Stomach smooth muscle (tissue), 2 donors: ENCODE measurements at regions not wholly inside any gene's neighbourhood (a gene's known extent, or its start where the extent isn't known, plus 50 kb on each side); places are given as distances from the start of the nearest gene placed in this dataset.

Experiments
- H3K27ac ChIP-seq: one replicate; pipeline ENCODE4 v1.7.0; 2013; ENCODE audit warnings: mild to moderate bottlenecking, low read length, inconsistent platforms
- H3K27me3 ChIP-seq, 2 donors: one replicate each; pipeline ENCODE4 v1.7.0; 2013; ENCODE audit warnings: low read length in 2 of 2; ENCODE audit not compliant: insufficient read depth in 2 of 2, control insufficient read depth in 1 of 2
- H3K36me3 ChIP-seq, 2 donors: one replicate each; pipeline ENCODE4 v1.7.0; 2013; ENCODE audit warnings: low read length in 2 of 2; ENCODE audit not compliant: control insufficient read depth in 2 of 2, insufficient read depth in 2 of 2
- H3K4me1 ChIP-seq: one replicate; pipeline ENCODE4 v1.7.0; 2013; ENCODE audit warnings: low read length; ENCODE audit not compliant: control insufficient read depth, insufficient read depth
- H3K4me3 ChIP-seq, 2 donors: one replicate each; pipeline ENCODE4 v1.7.0; 2013; ENCODE audit warnings: low read length in 2 of 2
- H3K9ac ChIP-seq, 2 donors: one replicate each; pipeline ENCODE4 v1.7.0; 2013; ENCODE audit warnings: low read length in 2 of 2, mild to moderate bottlenecking in 1 of 2
- H3K9me3 ChIP-seq, 2 donors: one replicate each; pipeline ENCODE4 v1.7.0; 2013; ENCODE audit warnings: low read length in 2 of 2; ENCODE audit not compliant: control insufficient read depth in 2 of 2
- donor health status: healthy.
- donor health status: Pancreatic carcinoma.

DNA sequence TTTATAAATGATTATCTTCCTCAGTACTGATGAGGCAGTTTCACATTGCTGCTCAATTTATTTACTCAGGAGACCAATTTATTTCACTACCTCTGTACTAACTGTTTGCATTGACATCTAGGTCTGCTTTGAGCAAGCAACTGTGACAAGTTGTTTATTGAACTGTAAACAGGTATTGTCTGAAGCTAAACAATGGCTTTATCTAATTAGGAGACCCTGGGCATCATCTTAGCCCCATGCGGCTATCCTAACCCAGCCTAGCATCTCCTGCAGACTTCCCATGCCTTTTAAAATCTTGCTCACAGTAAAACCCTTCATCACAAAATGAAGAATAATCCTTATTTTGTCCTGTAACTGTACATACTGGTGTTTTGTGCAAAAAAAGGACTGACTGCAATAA lies 348.2 kb downstream of the RWDD3 start:
- no peaks in the 10 kb centered on the region for H3K9me3 ChIP-seq
- H3K9ac ChIP-seq, result no peak overlapping the region
- no peak overlapping the region for H3K27ac ChIP-seq

GRCh38 chr1:95582746-95583145 lies 348.7 kb downstream of the RWDD3 start:
- no peak overlapping the region for H3K4me3 ChIP-seq
- H3K9me3 ChIP-seq, result no peaks in the 10 kb centered on the region
- H3K4me1 ChIP-seq, result no peaks in the 10 kb centered on the region
- no peak overlapping the region for H3K9ac ChIP-seq
- no peaks in the 10 kb centered on the region for H3K36me3 ChIP-seq
- no peaks in the 10 kb centered on the region for H3K27me3 ChIP-seq
- H3K27ac ChIP-seq, result no peak overlapping the region

More for the DNA sequence above, 348.2 kb downstream of the RWDD3 start:
- Histone ChIP-seq H3K4me1 (no peaks in the 10 kb centered on the region), H3K36me3 (no peaks in the 10 kb centered on the region), H3K4me3 (no peak overlapping the region), H3K27me3 (no peaks in the 10 kb centered on the region)

GRCh38 chr1:95583661-95584210 lies 349.7 kb downstream of the RWDD3 start:
- Histone ChIP-seq H3K27me3 (no peaks in the 10 kb centered on the region), H3K9me3 (no peaks in the 10 kb centered on the region), H3K4me1 (no peaks in the 10 kb centered on the region), H3K4me3 (no peak overlapping the region), H3K36me3 (no peaks in the 10 kb centered on the region), H3K9ac (no peak overlapping the region), H3K27ac (no peak overlapping the region)

DNA sequence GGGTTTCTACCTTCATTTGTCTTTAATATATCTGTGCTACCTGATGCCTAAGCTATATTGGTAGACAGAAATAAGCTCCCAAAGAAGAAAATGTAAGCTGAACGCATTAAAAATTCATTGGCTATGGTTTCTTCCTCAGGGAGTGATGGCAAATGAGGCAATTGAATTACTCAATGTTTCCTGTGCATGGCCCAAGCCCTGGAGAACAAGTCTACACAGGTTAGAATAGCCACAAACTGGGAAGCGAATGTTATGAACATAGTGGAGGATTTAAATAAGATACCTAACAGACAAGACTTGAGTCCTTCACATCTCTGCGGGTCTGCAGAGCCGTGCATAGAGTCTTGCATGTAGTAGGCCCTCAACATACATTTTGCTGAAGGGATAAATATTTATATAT lies 350.3 kb downstream of the RWDD3 start:
- Histone ChIP-seq H3K4me3 (no peak overlapping the region), H3K9me3 (no peaks in the 10 kb centered on the region), H3K36me3 (no peaks in the 10 kb centered on the region), H3K27me3 (no peaks in the 10 kb centered on the region), H3K27ac (no peak overlapping the region), H3K9ac (no peak overlapping the region), H3K4me1 (no peaks in the 10 kb centered on the region)

GRCh38 chr1:95604771-95605170 lies 370.8 kb downstream of the RWDD3 start:
- Histone ChIP-seq H3K36me3 (no peaks in the 10 kb centered on the region), H3K27me3 (no peaks in the 10 kb centered on the region), H3K4me1 (no peaks in the 10 kb centered on the region), H3K27ac (no peak overlapping the region), H3K4me3 (no peak overlapping the region), H3K9me3 (peaks cover 0 to 5% of the 10 kb centered on the region in 2 donors), H3K9ac (no peak overlapping the region)

GRCh38 chr1:95614197-95614596 lies 380.2 kb downstream of the RWDD3 start:
- no peak overlapping the region for H3K27ac ChIP-seq
- H3K4me3 ChIP-seq, result no peak overlapping the region
- no peak overlapping the region for H3K9ac ChIP-seq
- no peaks in the 10 kb centered on the region for H3K4me1 ChIP-seq
- no peaks in the 10 kb centered on the region for H3K9me3 ChIP-seq
- H3K27me3 ChIP-seq, result no peaks in the 10 kb centered on the region
- no peaks in the 10 kb centered on the region for H3K36me3 ChIP-seq

DNA sequence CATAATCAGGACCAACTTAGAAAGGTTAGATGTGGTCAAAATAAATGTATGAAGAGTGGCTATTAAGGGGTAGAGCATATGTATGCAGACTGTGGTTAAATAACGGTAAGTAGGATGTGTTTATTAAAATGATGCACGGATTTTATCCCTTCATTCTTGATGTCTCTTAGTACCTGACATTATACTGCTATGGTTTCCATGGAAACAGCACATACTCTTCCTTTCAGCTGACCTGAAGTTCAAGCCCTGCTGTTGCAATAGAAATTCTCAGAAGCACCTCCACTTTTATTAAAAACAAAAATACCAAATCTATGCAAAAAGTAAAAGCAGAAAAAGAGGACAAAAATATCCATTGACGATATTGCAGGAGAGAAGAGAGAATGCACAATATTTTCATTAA lies 381.4 kb downstream of the RWDD3 start:
- Histone ChIP-seq H3K9me3 (no peaks in the 10 kb centered on the region), H3K4me1 (no peaks in the 10 kb centered on the region), H3K27ac (no peak overlapping the region), H3K4me3 (no peak overlapping the region), H3K9ac (no peak overlapping the region), H3K36me3 (no peaks in the 10 kb centered on the region), H3K27me3 (no peaks in the 10 kb centered on the region)

- no peaks in the 10 kb centered on the region for H3K36me3 ChIP-seq
- H3K9ac ChIP-seq, result no peak overlapping the region
- H3K27ac ChIP-seq, result no peak overlapping the region
- H3K27me3 ChIP-seq, result no peaks in the 10 kb centered on the region
- H3K9me3 ChIP-seq, result no peaks in the 10 kb centered on the region
- no peak overlapping the region for H3K4me3 ChIP-seq
- H3K4me1 ChIP-seq, result no peaks in the 10 kb centered on the region
These were observed 386.1 kb downstream of the RWDD3 start for GRCh38 chr1:95620076-95620475.

GRCh38 chr1:95622609-95623008 lies 388.6 kb downstream of the RWDD3 start:
- Histone ChIP-seq H3K9ac (no peak overlapping the region), H3K36me3 (no peaks in the 10 kb centered on the region)

DNA sequence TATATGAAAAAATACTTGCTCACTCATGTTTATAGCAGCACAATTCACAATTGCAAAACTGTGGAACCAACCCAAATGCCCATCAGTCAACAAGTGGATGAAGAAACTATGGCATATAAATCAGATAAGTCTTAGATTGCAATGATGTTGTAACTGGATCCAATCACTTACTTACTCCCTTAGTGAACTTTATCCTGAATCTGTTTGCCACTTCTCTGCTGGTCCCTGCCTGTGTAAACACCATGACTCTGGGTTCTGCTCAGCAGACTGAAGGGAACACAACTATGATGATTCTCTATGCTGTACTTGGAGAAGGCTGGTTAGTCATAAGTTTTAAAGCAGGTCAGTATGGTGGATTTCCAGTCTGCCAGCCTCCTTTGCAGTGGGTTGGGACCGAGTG lies 391.2 kb downstream of the RWDD3 start:
- no peak overlapping the region for H3K4me3 ChIP-seq
- no peaks in the 10 kb centered on the region for H3K27me3 ChIP-seq
- H3K27ac ChIP-seq, result no peak overlapping the region

More at GRCh38 chr1:95622609-95623008, 388.6 kb downstream of the RWDD3 start:
- Histone ChIP-seq H3K9me3 (no peaks in the 10 kb centered on the region), H3K4me1 (no peaks in the 10 kb centered on the region), H3K27ac (no peak overlapping the region), H3K4me3 (no peak overlapping the region), H3K27me3 (no peaks in the 10 kb centered on the region)

GRCh38 chr1:95627244-95627643 lies 393.2 kb downstream of the RWDD3 start:
- H3K27ac ChIP-seq, result no peak overlapping the region
- no peaks in the 10 kb centered on the region for H3K27me3 ChIP-seq
- H3K9me3 ChIP-seq, result no peaks in the 10 kb centered on the region
- H3K36me3 ChIP-seq, result no peaks in the 10 kb centered on the region
- no peak overlapping the region for H3K9ac ChIP-seq
- H3K4me1 ChIP-seq, result no peaks in the 10 kb centered on the region
- no peak overlapping the region for H3K4me3 ChIP-seq

More for the DNA sequence above, 391.2 kb downstream of the RWDD3 start:
- H3K4me1 ChIP-seq, result no peaks in the 10 kb centered on the region
- H3K9me3 ChIP-seq, result no peaks in the 10 kb centered on the region
- H3K9ac ChIP-seq, result no peak overlapping the region
- no peaks in the 10 kb centered on the region for H3K36me3 ChIP-seq
